ENCODE measurements at regions not wholly inside any gene's neighbourhood (a gene's known extent, or its start where the extent isn't known, plus 50 kb on each side); places are given as distances from the start of the nearest gene placed in this dataset.

- TF ChIP-seq SIN3A (IDR thresholded peaks at IDR 0.05; ENCODE audit: borderline replicate concordance, insufficient read depth, low read depth, low read length) (no peak), REST (IDR thresholded peaks at IDR 0.05; ENCODE audit: insufficient read depth in 1 of 2, low read depth in 2 of 2, low read length in 1 of 2) (no peak), TCF7L2 (IDR thresholded peaks at IDR 0.05; ENCODE audit: low read depth, low read length) (no peak), CTCF (IDR thresholded peaks at IDR 0.05) (no peak), POLR2AphosphoS5 (IDR thresholded peaks at IDR 0.05; ENCODE audit: low read depth, low read length) (no peak)
- BruUV-seq (replicated peaks), result no TSS peak
- ChIA-PET CTCF (no interaction called here), POLR2A (no interaction called here)
- DNase-seq (ENCODE audit: low read depth, low spot score) (no peak), ATAC-seq (no peak)
- Histone ChIP-seq H3K27ac (ENCODE audit: low read length) (no peak overlapping the region), H3K27me3 (ENCODE audit: control insufficient read depth, insufficient read depth, low read length) (no peaks in the 10 kb centered on the region), H3K9me3 (ENCODE audit: control insufficient read depth, insufficient read depth, low read depth, low read length) (no peaks in the 10 kb centered on the region), H3K4me1 (ENCODE audit: control insufficient read depth, insufficient read depth, low read length) (no peaks in the 10 kb centered on the region), H3K36me3 (ENCODE audit: control insufficient read depth, insufficient read depth, low read length) (no peaks in the 10 kb centered on the region), H3K4me3 (ENCODE audit: low read depth in 2 of 2, low read length in 2 of 2) (no peak overlapping the region)
- intact Hi-C loops (cut with micrococcal nuclease; ENCODE audit: unreplicated experiment) (no loop called here), in situ Hi-C loops (cut with HindIII; ENCODE audit: low pct_unique_long_range_greater_than_20kb, low sequenced_read_pairs) (no loop called here)
Measured at GRCh38 chr3:28615971-28616370, 267.3 kb upstream of the AZI2 start.

- no peak for ATAC-seq
Measured at GRCh38 chr3:28617821-28618220, 269.2 kb upstream of the AZI2 start.

More at GRCh38 chr3:28617821-28618220, 269.2 kb upstream of the AZI2 start:
- no peaks in the 10 kb centered on the region for H3K4me1 ChIP-seq (ENCODE audit: control insufficient read depth, insufficient read depth, low read length)
- TF ChIP-seq POLR2AphosphoS5 (IDR thresholded peaks at IDR 0.05; ENCODE audit: low read depth, low read length) (no peak), TCF7L2 (IDR thresholded peaks at IDR 0.05; ENCODE audit: low read depth, low read length) (no peak), SIN3A (IDR thresholded peaks at IDR 0.05; ENCODE audit: borderline replicate concordance, insufficient read depth, low read depth, low read length) (no peak), REST (IDR thresholded peaks at IDR 0.05; ENCODE audit: insufficient read depth in 1 of 2, low read depth in 2 of 2, low read length in 1 of 2) (no peak), CTCF (IDR thresholded peaks at IDR 0.05) (no peak)
- POLR2A ChIA-PET, result no interaction called here
- no peak overlapping the region for H3K4me3 ChIP-seq (ENCODE audit: low read depth in 2 of 2, low read length in 2 of 2)
- H3K36me3 ChIP-seq (ENCODE audit: control insufficient read depth, insufficient read depth, low read length), result no peaks in the 10 kb centered on the region
- BruUV-seq (replicated peaks), result no TSS peak
- CTCF ChIA-PET, result no interaction called here
- H3K9me3 ChIP-seq (ENCODE audit: control insufficient read depth, insufficient read depth, low read depth, low read length), result no peaks in the 10 kb centered on the region
- no peak for DNase-seq (ENCODE audit: low read depth, low spot score)
- intact Hi-C loops (cut with micrococcal nuclease; ENCODE audit: unreplicated experiment) (no loop called here), in situ Hi-C loops (cut with HindIII; ENCODE audit: low pct_unique_long_range_greater_than_20kb, low sequenced_read_pairs) (no loop called here)
- H3K27ac ChIP-seq (ENCODE audit: low read length), result no peak overlapping the region
- no peaks in the 10 kb centered on the region for H3K27me3 ChIP-seq (ENCODE audit: control insufficient read depth, insufficient read depth, low read length)
